Hematopoietic multipotent progenitor cell treated with erythropoietin and hydrocortisone succinate and interleukin-3 and kit ligand, for 8 days (in vitro differentiated cells): ENCODE measurements at regions not wholly inside any gene's neighbourhood (a gene's known extent, or its start where the extent isn't known, plus 50 kb on each side); places are given as distances from the start of the nearest gene placed in this dataset.

Source experiments
- DNase-seq: peaks from one replicate; pipeline ENCODE4 v3.0.0-alpha.2; 2015

- DNase-seq: no peak
Measured at GRCh38 chr3:115478359-115478758, 145.0 kb upstream of the GAP43 start.

GRCh38 chr3:115486880-115487279 lies 136.4 kb upstream of the GAP43 start:
- DNase-seq: no peak

- DNase-seq: no peak
Measured at GRCh38 chr3:115487968-115488367, 135.3 kb upstream of the GAP43 start.

GRCh38 chr3:115488409-115488808 lies 134.9 kb upstream of the GAP43 start:
- no peak for DNase-seq

GRCh38 chr3:115494826-115495225 lies 128.5 kb upstream of the GAP43 start:
- DNase-seq: no peak

GRCh38 chr3:115498421-115498820 lies 124.9 kb upstream of the GAP43 start:
- DNase-seq: no peak

- DNase-seq: no peak
Measured at GRCh38 chr3:115498898-115499297, 124.4 kb upstream of the GAP43 start.

- DNase-seq: no peak
Measured at GRCh38 chr3:115499666-115500065, 123.6 kb upstream of the GAP43 start.

GRCh38 chr3:115500795-115501194 lies 122.5 kb upstream of the GAP43 start:
- no peak for DNase-seq

- DNase-seq: no peak
Measured at GRCh38 chr3:115502128-115502527, 121.2 kb upstream of the GAP43 start.

- no peak for DNase-seq
Measured at GRCh38 chr3:115503394-115503793, 119.9 kb upstream of the GAP43 start.

- DNase-seq: no peak
Measured at GRCh38 chr3:115508562-115508961, 114.7 kb upstream of the GAP43 start.

GRCh38 chr3:115512565-115513415 lies 110.5 kb upstream of the GAP43 start:
- DNase-seq: no peak

- no peak for DNase-seq
Measured at GRCh38 chr3:115513416-115513800, 109.9 kb upstream of the GAP43 start.

GRCh38 chr3:115517457-115518050 lies 105.8 kb upstream of the GAP43 start:
- DNase-seq: no peak

GRCh38 chr3:115518100-115518852 lies 105.0 kb upstream of the GAP43 start:
- DNase-seq: no peak

GRCh38 chr3:115520241-115520640 lies 103.1 kb upstream of the GAP43 start:
- DNase-seq: no peak

GRCh38 chr3:115520651-115521245 lies 102.6 kb upstream of the GAP43 start:
- DNase-seq: no peak

GRCh38 chr3:115523458-115523857 lies 99.9 kb upstream of the GAP43 start:
- no peak for DNase-seq

GRCh38 chr3:115524549-115524948 lies 98.8 kb upstream of the GAP43 start:
- no peak for DNase-seq

GRCh38 chr3:115525731-115526130 lies 97.6 kb upstream of the GAP43 start:
- no peak for DNase-seq

GRCh38 chr3:115533218-115533617 lies 90.1 kb upstream of the GAP43 start:
- no peak for DNase-seq

- no peak for DNase-seq
Measured at GRCh38 chr3:115536171-115536570, 87.1 kb upstream of the GAP43 start.
